Trophoblast cell (in vitro differentiated cells and primary cell): ENCODE measurements at regions not wholly inside any gene's neighbourhood (a gene's known extent, or its start where the extent isn't known, plus 50 kb on each side); places are given as distances from the start of the nearest gene placed in this dataset.

ENCODE experiments used
- DNase-seq, 2 donors: peaks; one replicate each; pipeline ENCODE4 v3.0.0-alpha.2; 2016
- H2AFZ ChIP-seq: 2 replicates; pipeline ENCODE4 v1.6.1; 2013; ENCODE audit warnings: low read length, moderate library complexity, mild to moderate bottlenecking; ENCODE audit not compliant: insufficient read depth, poor library complexity
- H2AK5ac ChIP-seq: 2 replicates; pipeline ENCODE4 v1.6.1; 2013; ENCODE audit warnings: mild to moderate bottlenecking, low read length
- H2BK120ac ChIP-seq: 2 replicates; pipeline ENCODE4 v1.6.1; 2013; ENCODE audit warnings: low read length, mild to moderate bottlenecking, moderate library complexity; ENCODE audit not compliant: insufficient read depth, poor library complexity
- H2BK12ac ChIP-seq: 2 replicates; pipeline ENCODE4 v1.6.1; 2013; ENCODE audit warnings: mild to moderate bottlenecking, low read length, moderate library complexity
- H2BK5ac ChIP-seq: 2 replicates; pipeline ENCODE4 v1.6.1; 2013; ENCODE audit warnings: low read length, low read depth, moderate library complexity, mild to moderate bottlenecking; ENCODE audit not compliant: poor library complexity
- H3K14ac ChIP-seq: 2 replicates; pipeline ENCODE4 v1.6.1; 2013; ENCODE audit warnings: mild to moderate bottlenecking, low read length
- H3K18ac ChIP-seq: 2 replicates; pipeline ENCODE4 v1.6.1; 2013; ENCODE audit warnings: mild to moderate bottlenecking, low read length
- H3K23ac ChIP-seq: 2 replicates; pipeline ENCODE4 v1.6.1; 2013; ENCODE audit warnings: low read length
- H3K27ac ChIP-seq: 2 replicates; pipeline ENCODE4 v1.5.1; 2013; ENCODE audit warnings: low read depth, mild to moderate bottlenecking, inconsistent platforms, low read length, moderate library complexity
- H3K27me3 ChIP-seq: 2 replicates; pipeline ENCODE4 v1.6.1; 2013; ENCODE audit warnings: inconsistent platforms, mild to moderate bottlenecking, low read length, moderate library complexity; ENCODE audit not compliant: insufficient read depth
- H3K36me3 ChIP-seq, 2 experiments: 1 replicate in 1 of 2; 2 replicates in 1 of 2; pipeline ENCODE4 v1.6.1; 2013; ENCODE audit warnings: low read length in 2 of 2, mild to moderate bottlenecking in 2 of 2, moderate library complexity in 1 of 2; ENCODE audit not compliant: insufficient read depth in 2 of 2, control insufficient read depth in 1 of 2
- H3K4ac ChIP-seq: 2 replicates; pipeline ENCODE4 v1.6.1; 2013; ENCODE audit warnings: low read depth, mild to moderate bottlenecking, low read length, moderate library complexity
- H3K4me1 ChIP-seq, 2 experiments: 1 replicate in 1 of 2; 2 replicates in 1 of 2; pipeline ENCODE4 v1.6.1; 2013; ENCODE audit warnings: low read length in 2 of 2, mild to moderate bottlenecking in 2 of 2, moderate library complexity in 1 of 2; ENCODE audit not compliant: insufficient read depth in 2 of 2, control insufficient read depth in 1 of 2
- H3K4me2 ChIP-seq: 2 replicates; pipeline ENCODE4 v1.6.1; 2013; ENCODE audit warnings: inconsistent platforms, mild to moderate bottlenecking, low read length, moderate library complexity
- H3K4me3 ChIP-seq: 2 replicates; pipeline ENCODE4 v1.5.1; 2013; ENCODE audit warnings: mild to moderate bottlenecking, low read depth, low read length, inconsistent platforms
- H3K79me1 ChIP-seq: one replicate; pipeline ENCODE4 v1.6.1; 2013; ENCODE audit warnings: low read length
- H3K79me2 ChIP-seq: 2 replicates; pipeline ENCODE4 v1.6.1; 2013; ENCODE audit warnings: low read length, mild to moderate bottlenecking; ENCODE audit not compliant: control insufficient read depth, insufficient read depth, poor library complexity
- H3K9ac ChIP-seq: 2 replicates; pipeline ENCODE4 v1.6.1; 2013; ENCODE audit warnings: mild to moderate bottlenecking, low read length
- H3K9me3 ChIP-seq: 2 replicates; pipeline ENCODE4 v1.6.1; 2013; ENCODE audit warnings: low read depth, mild to moderate bottlenecking, control low read depth, inconsistent platforms, low read length; ENCODE audit not compliant: insufficient read depth
- H4K12ac ChIP-seq: 2 replicates; pipeline ENCODE4 v1.6.1; 2013; ENCODE audit warnings: low read depth, mild to moderate bottlenecking, low read length, moderate library complexity
- H4K8ac ChIP-seq: 2 replicates; pipeline ENCODE4 v1.6.1; 2013; ENCODE audit warnings: low read depth, mild to moderate bottlenecking, low read length, moderate library complexity
- H4K91ac ChIP-seq: one replicate; pipeline ENCODE4 v1.6.1; 2013; ENCODE audit warnings: low read depth, mild to moderate bottlenecking, low read length, moderate library complexity
- WGBS: extraction: QIAGEN DNeasy Blood & Tissue Kit; methylation state at CpG from one replicate; pipeline ENCODE4 v1.1.7; 2013; ENCODE audit warnings: missing lambda C conversion rate; ENCODE audit not compliant: insufficient read length, insufficient coverage; ENCODE audit errors: extremely low coverage; 5-methylcytosine and 5-hydroxymethylcytosine counted together

DNA sequence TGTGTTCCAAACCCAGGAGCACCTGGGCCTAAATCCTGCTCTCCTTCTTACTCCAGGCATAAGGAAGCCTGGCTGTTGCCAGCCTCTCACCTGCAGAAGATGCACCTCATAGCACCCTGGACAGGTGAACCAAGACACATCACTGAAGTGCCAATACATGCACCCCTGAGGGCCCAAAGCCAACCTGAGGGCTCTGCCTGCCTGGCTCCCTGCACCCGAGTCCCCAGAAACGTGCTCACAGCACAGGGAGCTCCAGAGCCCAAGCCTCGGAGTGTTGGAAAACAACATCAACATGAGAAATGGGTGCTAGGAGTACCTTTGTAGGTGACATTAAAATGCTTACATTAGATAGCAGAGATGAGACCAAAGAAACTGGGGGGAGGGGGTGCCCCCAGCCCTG is 96.3 kb upstream of the RAB6C start:
- no peaks in the 10 kb centered on the region for H3K79me2 ChIP-seq
- no peak overlapping the region for H3K4ac ChIP-seq
- no peak overlapping the region for H3K4me3 ChIP-seq
- H3K9ac ChIP-seq = no peak overlapping the region
- no peak overlapping the region for H3K18ac ChIP-seq
- H2AFZ ChIP-seq = no peak overlapping the region
- H2BK5ac ChIP-seq = no peak overlapping the region
- DNase-seq = no peak
- no peak overlapping the region for H4K8ac ChIP-seq
- no peaks in the 10 kb centered on the region for H3K27me3 ChIP-seq
- no peaks in the 10 kb centered on the region for H3K36me3 ChIP-seq
- no CpG with 5 or more reads among the region's 3 CpGs for WGBS
- no peak overlapping the region for H4K91ac ChIP-seq
- H2AK5ac ChIP-seq = no peak overlapping the region
- H3K4me1 ChIP-seq = no peaks in the 10 kb centered on the region
- no peak overlapping the region for H3K4me2 ChIP-seq
- H3K23ac ChIP-seq = no peak overlapping the region
- no peak overlapping the region for H2BK120ac ChIP-seq
- no peaks in the 10 kb centered on the region for H3K79me1 ChIP-seq
- H3K27ac ChIP-seq = no peak overlapping the region
- H3K14ac ChIP-seq = no peak overlapping the region
- H3K9me3 ChIP-seq = peaks cover 5% of the 10 kb centered on the region
- no peak overlapping the region for H4K12ac ChIP-seq
- H2BK12ac ChIP-seq = no peak overlapping the region

DNA sequence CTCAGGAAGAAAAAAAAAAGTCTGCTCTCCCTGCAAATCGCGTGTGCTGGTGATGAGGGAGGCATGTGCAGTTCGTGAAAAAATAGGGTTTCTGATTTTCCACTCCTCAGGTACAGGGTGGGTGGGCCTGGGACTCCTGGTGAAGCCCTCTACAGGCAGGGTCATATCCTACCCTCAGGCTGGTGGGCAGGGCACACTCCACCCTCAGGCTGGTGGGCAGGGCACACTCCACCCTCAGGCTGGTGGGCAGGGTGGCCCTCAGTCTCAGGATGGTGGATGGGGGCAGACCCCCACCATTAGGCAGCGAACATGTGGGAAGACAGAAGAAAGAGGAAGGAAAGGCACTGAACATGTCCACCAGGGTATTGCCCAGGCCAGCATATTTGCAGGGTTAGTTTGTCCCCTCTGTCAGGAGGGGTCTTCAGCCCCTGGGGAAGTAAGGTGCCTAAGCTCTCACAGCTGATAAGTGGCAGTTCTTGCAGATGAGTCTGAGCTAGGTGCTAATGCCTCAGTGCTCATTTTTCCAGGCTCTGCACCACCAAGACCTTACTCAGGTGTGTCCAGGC is 95.2 kb upstream of the RAB6C start:
- no peaks in the 10 kb centered on the region for H3K79me2 ChIP-seq
- peaks cover 5% of the 10 kb centered on the region for H3K9me3 ChIP-seq
- no peak overlapping the region for H3K9ac ChIP-seq
- H3K18ac ChIP-seq = no peak overlapping the region
- H3K36me3 ChIP-seq = no peaks in the 10 kb centered on the region
- H3K79me1 ChIP-seq = no peaks in the 10 kb centered on the region
- H3K14ac ChIP-seq = no peak overlapping the region
- no peak overlapping the region for H2AK5ac ChIP-seq
- H3K27ac ChIP-seq = no peak overlapping the region
- H3K4me3 ChIP-seq = no peak overlapping the region
- no peak overlapping the region for H4K12ac ChIP-seq
- no peak overlapping the region for H3K4me2 ChIP-seq
- no peak overlapping the region for H2AFZ ChIP-seq
- H4K8ac ChIP-seq = no peak overlapping the region
- no peaks in the 10 kb centered on the region for H3K27me3 ChIP-seq
- no peak overlapping the region for H4K91ac ChIP-seq
- H3K4me1 ChIP-seq = peaks cover 0 to 3% of the 10 kb centered on the region in 2 experiments
- DNase-seq = no peak
- WGBS = no CpG with 5 or more reads among the region's 4 CpGs
- no peak overlapping the region for H2BK120ac ChIP-seq
- no peak overlapping the region for H2BK12ac ChIP-seq
- no peak overlapping the region for H2BK5ac ChIP-seq
- H3K4ac ChIP-seq = no peak overlapping the region
- no peak overlapping the region for H3K23ac ChIP-seq

DNA sequence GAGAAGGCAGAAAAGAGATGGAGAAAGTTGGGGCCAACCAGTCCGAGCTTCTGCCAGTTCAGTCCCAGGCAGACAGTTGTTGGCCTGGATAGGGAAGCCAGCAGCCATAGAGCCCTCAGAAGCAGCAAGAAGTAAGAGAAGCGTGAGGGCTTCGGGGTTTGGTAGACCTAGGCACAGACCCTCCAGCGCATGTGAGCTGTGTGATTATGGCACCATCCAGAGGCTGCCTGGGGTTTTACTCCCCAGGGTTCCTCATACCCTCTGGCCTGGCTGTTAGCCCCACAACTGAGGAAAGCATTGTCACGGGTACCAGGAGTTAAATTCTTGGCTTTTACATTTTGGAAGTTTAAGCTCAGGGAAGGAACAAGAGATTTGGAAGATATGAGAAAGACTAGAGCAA is 93.7 kb upstream of the RAB6C start:
- H4K91ac ChIP-seq = no peak overlapping the region
- peaks cover 0 to 3% of the 10 kb centered on the region in 2 experiments for H3K4me1 ChIP-seq
- WGBS = no CpG with 5 or more reads among the region's 5 CpGs

DNA sequence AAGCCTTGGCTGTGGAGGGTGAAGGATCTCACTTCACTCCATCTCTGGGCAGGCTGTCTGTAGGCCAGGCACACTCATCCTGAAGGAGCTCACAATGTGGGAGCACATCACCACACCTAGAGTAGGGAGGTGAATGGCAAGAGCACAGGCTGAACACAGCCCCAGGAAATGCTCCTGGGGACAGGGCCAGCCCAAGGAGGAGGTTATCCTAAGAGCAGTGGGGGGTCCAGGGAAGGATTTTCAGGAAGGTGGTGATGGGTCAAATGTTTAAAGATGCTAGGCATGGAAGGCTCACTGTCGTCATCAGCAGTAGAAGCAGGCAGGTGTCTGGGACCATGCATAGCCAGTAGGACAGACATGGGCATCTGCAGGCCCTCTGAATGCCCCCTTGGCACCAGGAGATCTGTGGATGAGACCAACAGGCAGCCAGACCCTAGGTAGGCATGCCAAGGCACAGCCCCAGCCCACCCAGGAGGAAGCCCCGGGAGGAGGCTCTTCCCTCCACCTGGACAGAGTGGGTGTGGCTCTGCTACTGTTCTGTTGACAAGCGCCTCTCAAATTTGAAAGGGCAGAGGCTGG is 91.7 kb upstream of the RAB6C start:
- H2BK120ac ChIP-seq = no peak overlapping the region

More for the DNA sequence above, 93.7 kb upstream of the RAB6C start:
- Histone ChIP-seq H3K79me1 (no peaks in the 10 kb centered on the region), H3K23ac (no peak overlapping the region), H3K36me3 (no peaks in the 10 kb centered on the region), H3K27me3 (no peaks in the 10 kb centered on the region), H3K9ac (no peak overlapping the region), H3K79me2 (no peaks in the 10 kb centered on the region), H4K8ac (no peak overlapping the region), H2AFZ (no peak overlapping the region), H3K9me3 (peaks cover 5% of the 10 kb centered on the region), H3K27ac (no peak overlapping the region), H2AK5ac (no peak overlapping the region), H3K4me3 (no peak overlapping the region), H3K18ac (no peak overlapping the region), H2BK12ac (no peak overlapping the region), H3K14ac (no peak overlapping the region), H3K4me2 (no peak overlapping the region), H2BK120ac (no peak overlapping the region), H3K4ac (no peak overlapping the region), H4K12ac (no peak overlapping the region), H2BK5ac (no peak overlapping the region)
- DNase-seq = no peak

More for the DNA sequence above, 91.7 kb upstream of the RAB6C start:
- Histone ChIP-seq H3K36me3 (no peaks in the 10 kb centered on the region), H4K12ac (no peak overlapping the region), H4K8ac (no peak overlapping the region), H3K27me3 (no peaks in the 10 kb centered on the region), H3K14ac (no peak overlapping the region), H2BK12ac (no peak overlapping the region), H3K4me2 (no peak overlapping the region), H3K79me2 (no peaks in the 10 kb centered on the region), H3K9me3 (peaks cover 3% of the 10 kb centered on the region), H3K23ac (no peak overlapping the region), H3K27ac (no peak overlapping the region), H3K9ac (no peak overlapping the region), H3K18ac (no peak overlapping the region), H3K4me3 (no peak overlapping the region), H3K79me1 (no peaks in the 10 kb centered on the region), H3K4me1 (peaks cover 0 to 3% of the 10 kb centered on the region in 2 experiments), H3K4ac (no peak overlapping the region), H2AK5ac (no peak overlapping the region), H2BK5ac (no peak overlapping the region), H4K91ac (no peak overlapping the region), H2AFZ (no peak overlapping the region)
- no CpG with 5 or more reads among the region's 3 CpGs for WGBS
- no peak for DNase-seq
